Loucy (cell line): ENCODE measurements at regions not wholly inside any gene's neighbourhood (a gene's known extent, or its start where the extent isn't known, plus 50 kb on each side); places are given as distances from the start of the nearest gene placed in this dataset.

Experiments used
- H2AFZ ChIP-seq: fragments of 200-600 bp; sonication (generic); 2 replicates; pipeline ENCODE4 v1.6.0; 2016; ENCODE audit warnings: antibody characterized with exemption, mild to moderate bottlenecking, low read length, moderate library complexity
- H3F3A ChIP-seq: fragments of 200-600 bp; 2 replicates; pipeline ENCODE4 v1.6.0; 2016; ENCODE audit warnings: antibody characterized with exemption, low read depth, mild to moderate bottlenecking
- H3K27me3 ChIP-seq: fragments of 200-600 bp; sonication (generic); 2 replicates; pipeline ENCODE4 v1.6.1; 2014; ENCODE audit warnings: low read length, mild to moderate bottlenecking; ENCODE audit not compliant: insufficient read depth, poor library complexity, severe bottlenecking
- H3K36me3 ChIP-seq: fragments of 200-600 bp; sonication (generic); 2 replicates; pipeline ENCODE4 v1.6.1; 2016; ENCODE audit warnings: low read length; ENCODE audit not compliant: insufficient read depth
- H3K4me1 ChIP-seq: fragments of 200-600 bp; sonication (generic); 2 replicates; pipeline ENCODE4 v1.5.1; 2014; ENCODE audit warnings: low read length, mild to moderate bottlenecking; ENCODE audit not compliant: insufficient read depth, poor library complexity, severe bottlenecking
- H3K4me2 ChIP-seq: fragments of 200-600 bp; sonication (generic); 2 replicates; pipeline ENCODE4 v1.6.0; 2014; ENCODE audit warnings: antibody characterized with exemption, low read length, low read depth, mild to moderate bottlenecking; ENCODE audit not compliant: poor library complexity, severe bottlenecking
- H3K4me3 ChIP-seq: fragments of 200-600 bp; sonication (generic); 2 replicates; pipeline ENCODE4 v1.5.1; 2014; ENCODE audit warnings: low read length, mild to moderate bottlenecking, mixed read lengths; ENCODE audit not compliant: poor library complexity, severe bottlenecking
- H3K79me2 ChIP-seq: fragments of 200-600 bp; sonication (generic); 2 replicates; pipeline ENCODE4 v1.6.1; 2014; ENCODE audit warnings: low read length; ENCODE audit not compliant: insufficient read depth
- H3K9ac ChIP-seq: fragments of 200-600 bp; sonication (generic); 2 replicates; pipeline ENCODE4 v1.6.0; 2014; ENCODE audit warnings: mild to moderate bottlenecking, low read depth, low read length, moderate library complexity; ENCODE audit not compliant: poor library complexity, severe bottlenecking
- H3K9me2 ChIP-seq: fragments of 200-600 bp; sonication (generic); replicated peaks from 2 replicates; pipeline ENCODE4 v1.6.1; 2016; ENCODE audit warnings: low read depth, low read length, mixed read lengths
- H3K9me3 ChIP-seq: fragments of 200-600 bp; sonication (generic); 2 replicates; pipeline ENCODE4 v1.6.1; 2014; ENCODE audit warnings: mild to moderate bottlenecking, antibody characterized with exemption, low read length, low read depth; ENCODE audit not compliant: insufficient read depth
- H4K20me1 ChIP-seq: fragments of 200-600 bp; sonication (generic); 2 replicates; pipeline ENCODE4 v1.6.0; 2014; ENCODE audit warnings: antibody characterized with exemption, low read length, mild to moderate bottlenecking; ENCODE audit not compliant: insufficient read depth, poor library complexity, severe bottlenecking
- EZH2phosphoT487 ChIP-seq: fragments of 200-600 bp; IDR thresholded peaks from 2 replicates; pipeline ENCODE4 v1.6.1; 2018; ENCODE audit warnings: antibody characterized with exemption, mild to moderate bottlenecking, moderate library complexity, borderline replicate concordance
- TF ChIP-seq, protein P1 (sequence below): fragments of 200-600 bp; sonication (generic); conservative IDR thresholded peaks from 2 replicates; pipeline ENCODE4 v1.5.1; 2014; ENCODE audit warnings: mild to moderate bottlenecking, antibody characterized with exemption, low read length

DNA sequence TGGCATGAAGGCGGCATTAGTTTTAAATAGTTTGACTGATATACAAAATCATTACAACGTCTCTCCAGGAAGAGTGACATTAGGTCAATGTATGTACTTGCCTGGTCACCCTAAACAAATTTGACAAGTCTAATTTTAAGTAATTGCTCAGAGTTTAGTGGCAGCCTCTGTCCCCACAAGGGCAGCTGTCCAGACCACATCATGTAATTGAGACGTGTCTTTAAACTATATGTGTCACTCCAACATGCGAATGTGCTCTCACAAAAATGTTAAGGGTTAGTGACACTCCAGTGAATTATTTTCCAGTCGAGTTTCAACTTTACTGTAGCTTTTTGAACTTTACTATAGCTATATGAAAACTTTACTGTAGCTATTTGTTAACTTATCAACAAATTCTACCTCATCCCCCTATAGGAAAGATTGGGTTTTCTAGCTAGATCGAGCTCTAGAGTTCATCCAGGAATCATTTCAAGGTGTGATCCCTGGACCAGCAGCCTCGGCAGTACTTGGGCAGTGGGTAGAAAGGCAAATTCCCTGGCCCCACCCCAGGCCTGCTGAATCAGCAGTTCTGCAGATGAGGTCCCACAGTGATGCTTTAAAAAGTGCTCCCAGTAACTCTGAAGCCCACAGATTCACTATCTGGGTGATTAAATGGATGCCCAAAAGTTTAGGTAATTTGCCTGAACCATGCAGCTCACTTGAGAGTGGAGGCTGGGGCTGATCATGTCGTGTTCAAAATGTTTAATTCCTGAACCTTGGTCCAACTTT lies 66.4 kb upstream of the POU3F3 start:
- TF ChIP-seq, protein P1, sequence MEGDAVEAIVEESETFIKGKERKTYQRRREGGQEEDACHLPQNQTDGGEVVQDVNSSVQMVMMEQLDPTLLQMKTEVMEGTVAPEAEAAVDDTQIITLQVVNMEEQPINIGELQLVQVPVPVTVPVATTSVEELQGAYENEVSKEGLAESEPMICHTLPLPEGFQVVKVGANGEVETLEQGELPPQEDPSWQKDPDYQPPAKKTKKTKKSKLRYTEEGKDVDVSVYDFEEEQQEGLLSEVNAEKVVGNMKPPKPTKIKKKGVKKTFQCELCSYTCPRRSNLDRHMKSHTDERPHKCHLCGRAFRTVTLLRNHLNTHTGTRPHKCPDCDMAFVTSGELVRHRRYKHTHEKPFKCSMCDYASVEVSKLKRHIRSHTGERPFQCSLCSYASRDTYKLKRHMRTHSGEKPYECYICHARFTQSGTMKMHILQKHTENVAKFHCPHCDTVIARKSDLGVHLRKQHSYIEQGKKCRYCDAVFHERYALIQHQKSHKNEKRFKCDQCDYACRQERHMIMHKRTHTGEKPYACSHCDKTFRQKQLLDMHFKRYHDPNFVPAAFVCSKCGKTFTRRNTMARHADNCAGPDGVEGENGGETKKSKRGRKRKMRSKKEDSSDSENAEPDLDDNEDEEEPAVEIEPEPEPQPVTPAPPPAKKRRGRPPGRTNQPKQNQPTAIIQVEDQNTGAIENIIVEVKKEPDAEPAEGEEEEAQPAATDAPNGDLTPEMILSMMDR: no peak
- TF ChIP-seq EZH2phosphoT487: no peak
- H3K79me2 ChIP-seq: no peaks in the 10 kb centered on the region
- H3K4me3 ChIP-seq: no peak overlapping the region
- H3K4me1 ChIP-seq: no peaks in the 10 kb centered on the region
- H3K9me2 ChIP-seq: no peaks in the 10 kb centered on the region
- no peaks in the 10 kb centered on the region for H3K36me3 ChIP-seq
- H3F3A ChIP-seq: no peaks in the 10 kb centered on the region
- H3K9me3 ChIP-seq: no peaks in the 10 kb centered on the region
- no peak overlapping the region for H3K9ac ChIP-seq
- no peak overlapping the region for H2AFZ ChIP-seq
- H4K20me1 ChIP-seq: no peaks in the 10 kb centered on the region
- no peak overlapping the region for H3K4me2 ChIP-seq
- H3K27me3 ChIP-seq: no peaks in the 10 kb centered on the region

DNA sequence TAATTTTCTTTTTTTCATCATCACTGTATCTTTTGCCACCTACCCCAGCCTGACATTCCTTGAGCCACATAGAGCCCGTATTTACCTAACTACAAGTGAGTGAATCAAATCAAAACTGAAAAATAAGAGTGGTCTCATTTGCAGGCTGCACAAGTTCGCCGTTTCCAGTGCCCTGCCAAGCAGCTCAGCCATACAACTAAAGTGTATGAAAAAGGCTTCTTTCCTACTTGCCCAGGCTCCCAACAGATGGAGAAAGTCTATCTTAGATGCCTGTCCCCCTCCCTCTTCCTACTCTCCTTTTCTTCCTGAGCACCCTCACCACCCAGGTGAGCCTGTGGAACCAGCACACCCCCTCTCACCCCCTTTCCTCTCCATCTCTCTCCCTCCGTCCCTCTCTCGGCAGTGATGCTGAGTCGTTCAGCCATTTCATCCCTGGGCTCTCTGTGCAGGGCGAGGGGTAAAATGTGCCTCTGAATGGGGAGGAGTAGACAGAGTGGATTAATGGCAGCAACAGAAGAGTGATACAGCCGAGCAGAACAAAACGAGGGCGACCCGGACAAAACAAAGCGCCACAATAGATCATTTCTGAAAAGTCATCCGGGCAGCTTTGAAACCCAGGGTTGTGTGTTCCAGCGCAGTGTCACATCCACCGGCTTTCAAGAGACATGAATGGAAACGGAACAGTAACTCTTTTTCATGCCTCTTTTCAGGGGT lies 65.0 kb upstream of the POU3F3 start:
- H2AFZ ChIP-seq: no peak overlapping the region
- no peak overlapping the region for H3K4me2 ChIP-seq
- no peaks in the 10 kb centered on the region for H3K79me2 ChIP-seq
- H3F3A ChIP-seq: no peaks in the 10 kb centered on the region
- H3K9me3 ChIP-seq: no peaks in the 10 kb centered on the region
- no peaks in the 10 kb centered on the region for H3K36me3 ChIP-seq
- H4K20me1 ChIP-seq: no peaks in the 10 kb centered on the region
- H3K9ac ChIP-seq: no peak overlapping the region
- H3K4me1 ChIP-seq: no peaks in the 10 kb centered on the region
- H3K4me3 ChIP-seq: no peak overlapping the region
- TF ChIP-seq EZH2phosphoT487: no peak
- TF ChIP-seq, protein P1: no peak
- no peaks in the 10 kb centered on the region for H3K27me3 ChIP-seq
- H3K9me2 ChIP-seq: no peaks in the 10 kb centered on the region

DNA sequence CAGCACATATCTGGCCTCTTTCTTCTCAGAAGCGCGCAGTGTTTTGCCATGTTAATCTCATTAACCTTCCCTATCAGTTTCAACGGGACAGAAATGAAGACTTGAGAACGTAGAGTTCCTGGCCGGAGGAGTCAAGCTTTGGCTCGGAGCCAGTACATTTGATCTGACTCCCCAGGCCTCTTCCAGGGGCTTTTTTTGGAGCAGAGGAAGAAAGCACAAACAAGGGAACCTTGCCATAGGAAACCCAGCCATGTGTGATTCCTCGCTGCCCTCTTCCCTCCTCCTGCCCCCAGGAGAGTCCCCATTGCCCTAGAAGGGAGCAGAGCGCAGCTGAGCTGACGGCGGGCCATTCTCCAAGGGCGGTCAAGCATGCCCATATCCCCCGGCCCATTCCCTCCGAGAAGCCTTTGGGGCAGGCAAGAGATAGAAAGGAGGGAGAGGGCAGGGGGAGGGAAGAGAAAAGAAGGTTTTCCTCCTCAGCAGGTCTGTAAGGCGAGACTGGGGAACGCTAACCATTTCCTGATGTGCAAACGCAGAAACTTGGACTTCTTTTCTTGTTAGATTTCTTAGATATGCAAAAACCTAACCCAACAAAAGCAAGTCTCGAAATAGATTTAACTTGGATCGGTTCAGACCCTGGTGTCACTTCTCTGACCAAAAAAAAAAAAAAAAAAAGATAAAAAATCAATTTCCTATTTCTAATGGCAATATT lies 63.7 kb upstream of the POU3F3 start:
- H3K9me3 ChIP-seq: no peaks in the 10 kb centered on the region
- H4K20me1 ChIP-seq: no peaks in the 10 kb centered on the region
- H3K4me1 ChIP-seq: no peaks in the 10 kb centered on the region
- H3K36me3 ChIP-seq: no peaks in the 10 kb centered on the region
- no peak overlapping the region for H3K4me2 ChIP-seq
- TF ChIP-seq, protein P1: no peak
- no peak for TF ChIP-seq EZH2phosphoT487
- no peak overlapping the region for H3K4me3 ChIP-seq
- no peaks in the 10 kb centered on the region for H3K79me2 ChIP-seq
- H3F3A ChIP-seq: no peaks in the 10 kb centered on the region
- no peak overlapping the region for H3K9ac ChIP-seq
- H2AFZ ChIP-seq: no peak overlapping the region
- H3K9me2 ChIP-seq: no peaks in the 10 kb centered on the region
- no peaks in the 10 kb centered on the region for H3K27me3 ChIP-seq
